Neutrophil (primary cell): ENCODE measurements at regions not wholly inside any gene's neighbourhood (a gene's known extent, or its start where the extent isn't known, plus 50 kb on each side); places are given as distances from the start of the nearest gene placed in this dataset.

ENCODE experiments used
- H3K27ac ChIP-seq: fragments of 200-600 bp; sonication (generic); 2 replicates; pipeline ENCODE4 v1.5.1; 2016; ENCODE audit warnings: mild to moderate bottlenecking, moderate library complexity
- H3K27me3 ChIP-seq: fragments of 200-600 bp; sonication (generic); 2 replicates; pipeline ENCODE4 v1.6.0; 2016; ENCODE audit warnings: mild to moderate bottlenecking
- H3K36me3 ChIP-seq: fragments of 200-600 bp; sonication (generic); 2 replicates; pipeline ENCODE4 v1.5.1; 2017
- H3K4me1 ChIP-seq, 2 experiments: fragments of 200-600 bp in 1 of 2; sonication (generic) in 1 of 2; 1 replicate in 1 of 2; 2 replicates in 1 of 2; pipeline versions ENCODE4 v1.5.1 to v1.6.1; 2013 to 2016; ENCODE audit warnings: low read depth in 1 of 2, low read length in 1 of 2, mild to moderate bottlenecking in 1 of 2, moderate library complexity in 1 of 2; ENCODE audit not compliant: control insufficient read depth in 1 of 2, insufficient read depth in 1 of 2
- H3K4me3 ChIP-seq, 2 experiments: fragments of 200-600 bp in 1 of 2; sonication (generic) in 1 of 2; 1 replicate in 1 of 2; 2 replicates in 1 of 2; pipeline ENCODE4 v1.5.1; 2013 to 2016; ENCODE audit warnings: low read depth in 1 of 2, low read length in 1 of 2, mild to moderate bottlenecking in 1 of 2, moderate library complexity in 1 of 2
- H3K9me3 ChIP-seq: fragments of 200-600 bp; sonication (generic); 2 replicates; pipeline ENCODE4 v1.5.1; 2016
- CTCF ChIP-seq: fragments of 200-600 bp; sonication (generic); IDR thresholded peaks from 2 replicates; pipeline ENCODE4 v1.5.1; 2016; ENCODE audit warnings: antibody characterized with exemption

GRCh38 chr11:123362941-123363340 lies 67.1 kb upstream of the GRAMD1B start:
- Histone ChIP-seq H3K36me3 (no peaks in the 10 kb centered on the region), H3K4me1 (peaks cover 8% of the 10 kb centered on the region in 2 experiments), H3K4me3 (no peak overlapping the region), H3K27ac (no peak overlapping the region), H3K27me3 (peaks cover 67% of the 10 kb centered on the region), H3K9me3 (no peaks in the 10 kb centered on the region)
- no peak for TF ChIP-seq CTCF

GRCh38 chr11:123362186-123362585 lies 67.9 kb upstream of the GRAMD1B start:
- H3K27ac ChIP-seq, result no peak overlapping the region
- H3K4me1 ChIP-seq, result peaks cover 8 to 9% of the 10 kb centered on the region in 2 experiments
- peaks cover 75% of the 10 kb centered on the region for H3K27me3 ChIP-seq
- TF ChIP-seq CTCF, result no peak
- H3K9me3 ChIP-seq, result no peaks in the 10 kb centered on the region
- H3K36me3 ChIP-seq, result no peaks in the 10 kb centered on the region
- no peak overlapping the region for H3K4me3 ChIP-seq

- no peak for TF ChIP-seq CTCF
- Histone ChIP-seq H3K4me1 (peaks cover 8 to 9% of the 10 kb centered on the region in 2 experiments), H3K27ac (no peak overlapping the region), H3K36me3 (no peaks in the 10 kb centered on the region), H3K27me3 (peaks cover 86% of the 10 kb centered on the region), H3K9me3 (no peaks in the 10 kb centered on the region), H3K4me3 (no peak overlapping the region)
Observed at GRCh38 chr11:123361110-123361509, 69.0 kb upstream of the GRAMD1B start.

GRCh38 chr11:123360267-123360936 lies 69.7 kb upstream of the GRAMD1B start:
- peaks cover 86% of the 10 kb centered on the region for H3K27me3 ChIP-seq
- no peaks in the 10 kb centered on the region for H3K36me3 ChIP-seq
- H3K9me3 ChIP-seq, result no peaks in the 10 kb centered on the region
- H3K4me3 ChIP-seq, result no peak overlapping the region
- peaks cover 8 to 9% of the 10 kb centered on the region in 2 experiments for H3K4me1 ChIP-seq
- H3K27ac ChIP-seq, result no peak overlapping the region
- no peak for TF ChIP-seq CTCF

- H3K36me3 ChIP-seq, result no peaks in the 10 kb centered on the region
- H3K27ac ChIP-seq, result no peak overlapping the region
- H3K27me3 ChIP-seq, result peaks cover 83% of the 10 kb centered on the region
- peaks cover 8 to 9% of the 10 kb centered on the region in 2 experiments for H3K4me1 ChIP-seq
- no peak for TF ChIP-seq CTCF
- H3K9me3 ChIP-seq, result no peaks in the 10 kb centered on the region
- H3K4me3 ChIP-seq, result no peak overlapping the region
Observed at GRCh38 chr11:123357990-123358827, 71.9 kb upstream of the GRAMD1B start.
